ENCODE measurements at regions not wholly inside any gene's neighbourhood (a gene's known extent, or its start where the extent isn't known, plus 50 kb on each side); places are given as distances from the start of the nearest gene placed in this dataset.
A peak's percentile ranks its signal among the peaks of the same experiment; 100 is the strongest.
"Not testable (repeated sequence)": the region's sequence is repeated elsewhere in the genome, so short reads cannot be mapped to it uniquely, and the experiment has no call there.

DNA sequence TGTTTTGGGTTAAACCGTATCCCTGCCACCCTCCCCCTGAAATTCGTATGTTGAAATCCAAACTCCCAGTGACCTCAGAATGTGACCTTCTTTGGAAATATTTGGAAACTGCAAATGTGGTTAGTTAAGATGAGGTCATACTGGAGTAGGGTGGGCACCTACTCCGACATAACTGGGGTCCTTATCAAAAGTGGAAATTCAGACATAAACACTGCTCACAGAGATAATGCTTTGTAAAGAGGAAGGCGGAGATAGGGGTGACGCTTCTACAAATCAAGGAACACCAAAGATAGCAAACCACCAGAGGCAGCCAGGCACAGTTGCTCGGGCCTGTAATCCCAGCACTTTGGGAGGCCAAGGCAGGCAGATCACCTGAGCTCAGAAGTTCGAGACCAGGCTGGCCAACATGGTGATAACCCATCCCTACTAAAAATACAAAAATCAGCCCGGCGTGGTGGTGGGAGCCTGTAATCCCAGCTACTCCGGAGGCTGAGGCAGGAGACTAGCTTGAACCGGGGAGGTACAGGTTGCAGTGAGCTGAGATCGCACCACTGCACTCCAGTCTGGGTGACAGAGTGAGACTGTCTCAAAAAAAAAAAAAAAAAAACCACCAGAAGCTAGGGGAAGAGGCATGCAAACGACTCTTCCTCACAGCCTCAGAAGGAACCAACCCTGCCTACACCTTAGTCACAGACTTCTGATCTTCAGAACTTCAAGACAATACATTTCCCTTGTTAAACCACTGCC lies 51.1 kb upstream of the CHD2 start:
- H3K4me3 Mint-ChIP-seq = no peak overlapping the region

DNA sequence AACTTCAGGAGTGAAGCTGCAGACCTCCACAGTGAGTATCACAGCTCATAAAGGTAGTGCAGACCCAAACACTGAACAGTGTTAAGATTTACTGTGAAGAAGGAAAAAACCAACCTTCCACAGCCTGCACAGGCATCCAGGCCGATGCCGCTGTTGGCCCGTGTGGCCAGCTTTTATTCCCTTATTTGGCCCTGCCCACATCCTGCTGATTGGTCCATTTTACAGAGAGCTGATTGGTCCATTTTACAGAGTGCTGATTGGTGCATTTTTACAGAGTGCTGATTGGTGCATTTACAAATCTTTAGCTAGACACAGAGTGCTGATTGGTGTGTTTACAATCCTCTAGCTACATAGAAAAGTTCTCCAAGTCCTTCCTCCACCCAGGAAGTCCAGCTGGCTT lies 49.9 kb upstream of the CHD2 start:
- H3K9me3 ChIP-seq (ENCODE audit: control insufficient read depth, low read length, poor library complexity, severe bottlenecking); DNase-seq; H3K36me3 Mint-ChIP-seq (ENCODE audit: low read depth); ATAC-seq; H3K27me3 Mint-ChIP-seq: not testable (repeated sequence)
- H3K4me3 Mint-ChIP-seq = peak overlapping the region; percentile 15
- peaks cover 19% of the 10 kb centered on the region for H3K4me1 Mint-ChIP-seq
- peak overlapping the region; percentile 92 for H3K27ac Mint-ChIP-seq

More for the DNA sequence above, 51.1 kb upstream of the CHD2 start:
- no peaks in the 10 kb centered on the region for H3K27me3 Mint-ChIP-seq
- H3K4me1 Mint-ChIP-seq = peaks cover 28% of the 10 kb centered on the region
- H3K27ac Mint-ChIP-seq = peak overlapping the region; percentile 92
- ATAC-seq (peak; percentile 90), DNase-seq (no peak)
- peaks cover 3% of the 10 kb centered on the region for H3K36me3 Mint-ChIP-seq (ENCODE audit: low read depth)
- H3K9me3 ChIP-seq (ENCODE audit: control insufficient read depth, low read length, poor library complexity, severe bottlenecking) = no peaks in the 10 kb centered on the region
